Adipocyte (in vitro differentiated cells): ENCODE measurements at regions not wholly inside any gene's neighbourhood (a gene's known extent, or its start where the extent isn't known, plus 50 kb on each side); places are given as distances from the start of the nearest gene placed in this dataset.

ENCODE experiments used
- DNase-seq: peaks from one replicate; pipeline ENCODE4 v3.0.0-alpha.2; 2015; ENCODE audit warnings: low read depth
- H3K27me3 ChIP-seq: replicated peaks from 2 replicates; pipeline ENCODE4 v1.7.0; 2013; ENCODE audit warnings: mild to moderate bottlenecking, low read length, moderate library complexity; ENCODE audit not compliant: control insufficient read depth, insufficient read depth
- H3K36me3 ChIP-seq: 2 replicates; pipeline ENCODE4 v1.7.0; 2013; ENCODE audit warnings: low read length, mild to moderate bottlenecking, moderate library complexity; ENCODE audit not compliant: control insufficient read depth, insufficient read depth, severe bottlenecking
- H3K4me1 ChIP-seq: 2 replicates; pipeline ENCODE4 v1.7.0; 2013; ENCODE audit warnings: mild to moderate bottlenecking, low read length, moderate library complexity; ENCODE audit not compliant: control insufficient read depth, insufficient read depth
- H3K4me3 ChIP-seq: 2 replicates; pipeline ENCODE4 v1.7.0; 2013; ENCODE audit warnings: mild to moderate bottlenecking, low read length, moderate library complexity
- H3K9ac ChIP-seq: 2 replicates; pipeline ENCODE4 v1.7.0; 2013; ENCODE audit warnings: mild to moderate bottlenecking, low read length, moderate library complexity
- H3K9me3 ChIP-seq: 2 replicates; pipeline ENCODE4 v1.7.0; 2013; ENCODE audit warnings: mild to moderate bottlenecking, low read length, moderate library complexity; ENCODE audit not compliant: control insufficient read depth

GRCh38 chr16:55035956-55036355, 105.3 kb downstream of the IRX5 start:
- H3K27me3 ChIP-seq, result peaks cover 9% of the 10 kb centered on the region
- no peak overlapping the region for H3K4me3 ChIP-seq

GRCh38 chr16:55036371-55036821, 105.7 kb downstream of the IRX5 start:
- no peaks in the 10 kb centered on the region for H3K36me3 ChIP-seq
- H3K4me3 ChIP-seq, result no peak overlapping the region
- H3K9me3 ChIP-seq, result no peaks in the 10 kb centered on the region

More at GRCh38 chr16:55035956-55036355, 105.3 kb downstream of the IRX5 start:
- Histone ChIP-seq H3K9me3 (no peaks in the 10 kb centered on the region), H3K4me1 (no peaks in the 10 kb centered on the region), H3K9ac (no peak overlapping the region), H3K36me3 (no peaks in the 10 kb centered on the region)
- DNase-seq, result peak; percentile 9

GRCh38 chr16:55037046-55037445, 106.4 kb downstream of the IRX5 start:
- no peak for DNase-seq
- no peaks in the 10 kb centered on the region for H3K9me3 ChIP-seq
- peaks cover 5% of the 10 kb centered on the region for H3K27me3 ChIP-seq
- H3K36me3 ChIP-seq, result no peaks in the 10 kb centered on the region
- H3K9ac ChIP-seq, result no peak overlapping the region
- no peak overlapping the region for H3K4me3 ChIP-seq
- H3K4me1 ChIP-seq, result no peaks in the 10 kb centered on the region

More at GRCh38 chr16:55036371-55036821, 105.7 kb downstream of the IRX5 start:
- Histone ChIP-seq H3K4me1 (no peaks in the 10 kb centered on the region), H3K27me3 (peaks cover 10% of the 10 kb centered on the region), H3K9ac (no peak overlapping the region)
- DNase-seq, result no peak

- Histone ChIP-seq H3K9me3 (no peaks in the 10 kb centered on the region), H3K4me1 (no peaks in the 10 kb centered on the region), H3K9ac (no peak overlapping the region), H3K36me3 (no peaks in the 10 kb centered on the region), H3K4me3 (no peak overlapping the region), H3K27me3 (peaks cover 3% of the 10 kb centered on the region)
- DNase-seq, result no peak
These were observed 107.3 kb downstream of the IRX5 start for GRCh38 chr16:55037966-55038365.

- H3K4me3 ChIP-seq, result no peak overlapping the region
- H3K36me3 ChIP-seq, result no peaks in the 10 kb centered on the region
- H3K27me3 ChIP-seq, result peaks cover 12% of the 10 kb centered on the region
- no peaks in the 10 kb centered on the region for H3K9me3 ChIP-seq
- DNase-seq, result no peak
- H3K4me1 ChIP-seq, result no peaks in the 10 kb centered on the region
- no peak overlapping the region for H3K9ac ChIP-seq
These were observed 108.4 kb downstream of the IRX5 start for GRCh38 chr16:55039042-55039441.

GRCh38 chr16:55039511-55039910, 108.8 kb downstream of the IRX5 start:
- Histone ChIP-seq H3K27me3 (peaks cover 16% of the 10 kb centered on the region), H3K36me3 (no peaks in the 10 kb centered on the region), H3K9ac (no peak overlapping the region), H3K9me3 (no peaks in the 10 kb centered on the region), H3K4me1 (no peaks in the 10 kb centered on the region), H3K4me3 (no peak overlapping the region)
- no peak for DNase-seq

- Histone ChIP-seq H3K36me3 (no peaks in the 10 kb centered on the region), H3K27me3 (peaks cover 21% of the 10 kb centered on the region), H3K9me3 (no peaks in the 10 kb centered on the region), H3K4me3 (no peak overlapping the region), H3K9ac (no peak overlapping the region), H3K4me1 (no peaks in the 10 kb centered on the region)
- no peak for DNase-seq
These were observed 109.3 kb downstream of the IRX5 start for GRCh38 chr16:55039931-55040330.

GRCh38 chr16:55040366-55041086, 109.9 kb downstream of the IRX5 start:
- DNase-seq, result no peak
- Histone ChIP-seq H3K4me1 (no peaks in the 10 kb centered on the region), H3K4me3 (no peak overlapping the region), H3K9me3 (no peaks in the 10 kb centered on the region), H3K36me3 (no peaks in the 10 kb centered on the region), H3K9ac (no peak overlapping the region), H3K27me3 (peaks cover 25% of the 10 kb centered on the region)

- no peaks in the 10 kb centered on the region for H3K4me1 ChIP-seq
- no peaks in the 10 kb centered on the region for H3K9me3 ChIP-seq
- no peak for DNase-seq
- H3K36me3 ChIP-seq, result no peaks in the 10 kb centered on the region
- peaks cover 33% of the 10 kb centered on the region for H3K27me3 ChIP-seq
- no peak overlapping the region for H3K9ac ChIP-seq
- no peak overlapping the region for H3K4me3 ChIP-seq
These were observed 111.0 kb downstream of the IRX5 start for GRCh38 chr16:55041540-55042234.

GRCh38 chr16:55042556-55043432, 112.1 kb downstream of the IRX5 start:
- Histone ChIP-seq H3K4me1 (no peaks in the 10 kb centered on the region), H3K36me3 (no peaks in the 10 kb centered on the region), H3K4me3 (no peak overlapping the region), H3K27me3 (peaks cover 35% of the 10 kb centered on the region), H3K9me3 (no peaks in the 10 kb centered on the region), H3K9ac (no peak overlapping the region)
- DNase-seq, result no peak

GRCh38 chr16:55043499-55043898, 112.8 kb downstream of the IRX5 start:
- Histone ChIP-seq H3K4me3 (no peak overlapping the region), H3K27me3 (peaks cover 35% of the 10 kb centered on the region)
- no peak for DNase-seq

More at GRCh38 chr16:55043499-55043898, 112.8 kb downstream of the IRX5 start:
- Histone ChIP-seq H3K36me3 (no peaks in the 10 kb centered on the region), H3K9me3 (no peaks in the 10 kb centered on the region), H3K9ac (no peak overlapping the region), H3K4me1 (no peaks in the 10 kb centered on the region)
